Astrocyte (in vitro differentiated cells and primary cell): ENCODE measurements at regions not wholly inside any gene's neighbourhood (a gene's known extent, or its start where the extent isn't known, plus 50 kb on each side); places are given as distances from the start of the nearest gene placed in this dataset.

Experiments used
- DNase-seq: peaks from one replicate; pipeline ENCODE4 v3.0.0-alpha.2; 2010; ENCODE audit warnings: low read depth
- FAIRE-seq: peaks from 2 replicates; lab custom pipeline; 2011; peaks lifted over from hg19 to GRCh38; lab: Jason Lieb, UNC
- H2AFZ ChIP-seq: 2 replicates; pipeline ENCODE4 v1.6.0; 2012; ENCODE audit warnings: low read depth, low read length, inconsistent platforms
- H3K27ac ChIP-seq: 2 replicates; pipeline ENCODE4 v1.5.1; 2011; ENCODE audit warnings: low read depth, low read length, inconsistent platforms
- H3K27me3 ChIP-seq: 2 replicates; pipeline ENCODE4 v1.6.0; 2011; ENCODE audit warnings: low read length, inconsistent platforms; ENCODE audit not compliant: insufficient read depth
- H3K36me3 ChIP-seq: 2 replicates; pipeline ENCODE4 v1.5.1; 2011; ENCODE audit warnings: low read length, inconsistent platforms; ENCODE audit not compliant: insufficient read depth
- H3K4me1 ChIP-seq: 2 replicates; pipeline ENCODE4 v1.5.1; 2011; ENCODE audit warnings: low read length, inconsistent platforms; ENCODE audit not compliant: insufficient read depth
- H3K4me2 ChIP-seq: 2 replicates; pipeline ENCODE4 v1.6.0; 2012; ENCODE audit warnings: low read length, inconsistent platforms
- H3K4me3 ChIP-seq: 2 replicates; pipeline ENCODE4 v1.5.1; 2011; ENCODE audit warnings: low read depth, mild to moderate bottlenecking, low read length, inconsistent platforms; ENCODE audit not compliant: insufficient read depth
- H3K79me2 ChIP-seq: 2 replicates; pipeline ENCODE4 v1.6.0; 2012; ENCODE audit warnings: mild to moderate bottlenecking, low read length, inconsistent platforms; ENCODE audit not compliant: insufficient read depth
- H3K9ac ChIP-seq: 2 replicates; pipeline ENCODE4 v1.6.0; 2012; ENCODE audit warnings: mild to moderate bottlenecking, low read length, inconsistent platforms
- H3K9me3 ChIP-seq: 2 replicates; pipeline ENCODE4 v1.5.1; 2012; ENCODE audit warnings: low read depth, mild to moderate bottlenecking, low read length, inconsistent platforms; ENCODE audit not compliant: insufficient read depth
- H4K20me1 ChIP-seq: 2 replicates; pipeline ENCODE4 v1.6.0; 2012; ENCODE audit warnings: low read length, inconsistent platforms; ENCODE audit not compliant: insufficient read depth
- H3K27ac Mint-ChIP-seq: one replicate; pipeline ENCODE4 v1.8.0; 2021; ENCODE audit warnings: mild to moderate bottlenecking, mixed read lengths; ENCODE audit not compliant: unreplicated experiment
- H3K27me3 Mint-ChIP-seq: one replicate; pipeline ENCODE4 v1.8.0; 2021; ENCODE audit warnings: low read depth, mixed read lengths; ENCODE audit not compliant: unreplicated experiment
- H3K36me3 Mint-ChIP-seq: one replicate; pipeline ENCODE4 v1.8.0; 2021; ENCODE audit warnings: low read depth, mixed read lengths; ENCODE audit not compliant: unreplicated experiment
- H3K4me1 Mint-ChIP-seq: one replicate; pipeline ENCODE4 v1.8.0; 2021; ENCODE audit warnings: low read depth, mixed read lengths; ENCODE audit not compliant: unreplicated experiment
- H3K4me3 Mint-ChIP-seq: one replicate; pipeline ENCODE4 v1.8.0; 2021; ENCODE audit warnings: mild to moderate bottlenecking, moderate library complexity, mixed read lengths; ENCODE audit not compliant: unreplicated experiment
- H3K9me3 Mint-ChIP-seq: one replicate; pipeline ENCODE4 v1.8.0; 2021; ENCODE audit warnings: mild to moderate bottlenecking, mixed read lengths; ENCODE audit not compliant: unreplicated experiment
- EZH2 ChIP-seq: IDR thresholded peaks from 2 replicates; pipeline ENCODE4 v1.6.1; 2012; ENCODE audit warnings: mild to moderate bottlenecking, low read length, inconsistent platforms; ENCODE audit not compliant: insufficient read depth
- TF ChIP-seq, protein P1 (sequence below): IDR thresholded peaks from 2 replicates; pipeline ENCODE4 v1.5.1; 2011; ENCODE audit warnings: low read depth, mild to moderate bottlenecking, inconsistent platforms, low read length, moderate library complexity; ENCODE audit not compliant: insufficient read depth

DNA sequence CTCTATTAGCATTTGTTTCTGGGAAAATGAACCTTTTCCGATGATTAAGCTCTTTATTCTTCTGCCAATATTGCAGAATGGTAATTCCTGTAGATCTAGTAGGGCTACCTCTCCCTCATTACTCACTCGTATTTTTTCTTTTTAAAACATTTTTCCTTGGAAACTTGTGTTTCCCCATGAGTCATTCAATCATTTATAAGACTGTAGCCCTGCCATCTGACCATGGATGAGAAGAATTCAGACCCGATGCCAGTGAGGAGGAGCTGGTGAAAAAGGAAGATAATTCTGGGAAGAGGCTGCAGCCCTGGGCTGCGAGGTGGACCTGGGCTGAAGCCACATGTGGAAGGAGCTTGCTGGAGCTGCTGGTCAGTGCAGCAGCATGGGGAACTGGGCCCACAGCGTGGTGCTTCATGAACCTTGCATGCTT is 242.8 kb downstream of the KLF6 start:
- H2AFZ ChIP-seq = no peak overlapping the region
- H3K27me3 ChIP-seq = no peaks in the 10 kb centered on the region
- H3K79me2 ChIP-seq = no peaks in the 10 kb centered on the region
- H3K4me3 ChIP-seq = no peak overlapping the region
- H3K4me2 ChIP-seq = peak overlapping the region; percentile 50
- FAIRE-seq (peak; percentile 78), DNase-seq (peak; percentile 93)
- peak overlapping the region; percentile 59 for H3K27ac ChIP-seq
- Mint-ChIP-seq H3K9me3 (no peaks in the 10 kb centered on the region), H3K4me3 (no peak overlapping the region), H3K36me3 (peaks cover 6% of the 10 kb centered on the region), H3K27me3 (no peaks in the 10 kb centered on the region), H3K27ac (peak overlapping the region; percentile 47), H3K4me1 (peaks cover 23% of the 10 kb centered on the region)
- H4K20me1 ChIP-seq = no peaks in the 10 kb centered on the region
- H3K4me1 ChIP-seq = peaks cover 33% of the 10 kb centered on the region
- TF ChIP-seq, protein P1, sequence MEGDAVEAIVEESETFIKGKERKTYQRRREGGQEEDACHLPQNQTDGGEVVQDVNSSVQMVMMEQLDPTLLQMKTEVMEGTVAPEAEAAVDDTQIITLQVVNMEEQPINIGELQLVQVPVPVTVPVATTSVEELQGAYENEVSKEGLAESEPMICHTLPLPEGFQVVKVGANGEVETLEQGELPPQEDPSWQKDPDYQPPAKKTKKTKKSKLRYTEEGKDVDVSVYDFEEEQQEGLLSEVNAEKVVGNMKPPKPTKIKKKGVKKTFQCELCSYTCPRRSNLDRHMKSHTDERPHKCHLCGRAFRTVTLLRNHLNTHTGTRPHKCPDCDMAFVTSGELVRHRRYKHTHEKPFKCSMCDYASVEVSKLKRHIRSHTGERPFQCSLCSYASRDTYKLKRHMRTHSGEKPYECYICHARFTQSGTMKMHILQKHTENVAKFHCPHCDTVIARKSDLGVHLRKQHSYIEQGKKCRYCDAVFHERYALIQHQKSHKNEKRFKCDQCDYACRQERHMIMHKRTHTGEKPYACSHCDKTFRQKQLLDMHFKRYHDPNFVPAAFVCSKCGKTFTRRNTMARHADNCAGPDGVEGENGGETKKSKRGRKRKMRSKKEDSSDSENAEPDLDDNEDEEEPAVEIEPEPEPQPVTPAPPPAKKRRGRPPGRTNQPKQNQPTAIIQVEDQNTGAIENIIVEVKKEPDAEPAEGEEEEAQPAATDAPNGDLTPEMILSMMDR = no peak
- no peak for TF ChIP-seq EZH2
- no peaks in the 10 kb centered on the region for H3K9me3 ChIP-seq
- H3K9ac ChIP-seq = no peak overlapping the region
- H3K36me3 ChIP-seq = no peaks in the 10 kb centered on the region

DNA sequence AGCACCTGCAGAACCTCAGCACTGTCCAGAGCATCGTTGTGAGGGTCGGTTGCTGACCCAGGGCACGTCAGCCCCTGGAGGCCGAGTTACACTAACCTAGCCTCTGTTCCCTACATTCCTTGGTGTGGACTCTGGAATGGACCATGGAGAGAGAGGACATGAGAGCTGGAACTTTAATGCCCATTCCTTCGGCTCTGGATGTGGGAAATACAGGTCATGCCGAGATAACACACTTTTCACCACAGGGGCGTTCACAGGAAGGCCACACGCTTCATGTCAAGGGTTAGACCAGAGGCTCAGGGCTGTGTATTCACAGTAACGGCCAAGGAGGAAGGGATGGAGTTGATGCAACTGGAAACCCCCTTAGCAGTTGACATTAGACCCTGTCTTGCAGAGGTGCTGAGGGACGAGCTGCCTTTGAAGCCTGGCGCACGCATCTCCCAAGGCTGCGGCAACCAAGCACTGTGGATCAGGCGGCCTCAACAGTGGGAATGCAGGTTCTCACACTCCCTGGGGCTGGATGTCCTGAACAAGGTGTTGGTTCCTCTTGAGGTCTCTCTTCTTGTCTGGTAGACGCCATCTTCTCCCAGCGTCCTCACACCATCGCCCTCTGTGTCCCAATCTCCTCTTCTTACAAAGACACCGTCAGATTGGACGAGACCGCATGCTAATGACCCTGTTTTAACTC is 245.2 kb downstream of the KLF6 start:
- no peaks in the 10 kb centered on the region for H3K27me3 ChIP-seq
- H2AFZ ChIP-seq = peak overlapping the region; percentile 38
- H3K4me2 ChIP-seq = peak overlapping the region; percentile 67
- peaks cover 33% of the 10 kb centered on the region for H3K4me1 ChIP-seq
- Mint-ChIP-seq H3K36me3 (peaks cover 4% of the 10 kb centered on the region), H3K27ac (peak overlapping the region; percentile 99), H3K4me1 (peaks cover 24% of the 10 kb centered on the region), H3K27me3 (no peaks in the 10 kb centered on the region), H3K4me3 (no peak overlapping the region), H3K9me3 (no peaks in the 10 kb centered on the region)
- H3K9ac ChIP-seq = peak overlapping the region; percentile 77
- no peaks in the 10 kb centered on the region for H3K79me2 ChIP-seq
- no peak overlapping the region for H3K4me3 ChIP-seq
- TF ChIP-seq EZH2 = no peak
- H3K36me3 ChIP-seq = no peaks in the 10 kb centered on the region
- no peak for DNase-seq
- no peaks in the 10 kb centered on the region for H3K9me3 ChIP-seq
- no peak for FAIRE-seq
- H4K20me1 ChIP-seq = no peaks in the 10 kb centered on the region
- H3K27ac ChIP-seq = peak overlapping the region; percentile 91

- Histone ChIP-seq H3K36me3 (no peaks in the 10 kb centered on the region), H2AFZ (peak overlapping the region; percentile 38), H3K27ac (peak overlapping the region; percentile 91)
These were observed 246.1 kb downstream of the KLF6 start for GRCh38 chr10:3538656-3539531.

More at GRCh38 chr10:3538656-3539531, 246.1 kb downstream of the KLF6 start:
- DNase-seq (peak; percentile 100), FAIRE-seq (peak; percentile 100)
- H3K4me1 Mint-ChIP-seq = peaks cover 28% of the 10 kb centered on the region
- no peak overlapping the region for H3K4me3 Mint-ChIP-seq
- H4K20me1 ChIP-seq = no peaks in the 10 kb centered on the region
- no peaks in the 10 kb centered on the region for H3K27me3 ChIP-seq
- no peaks in the 10 kb centered on the region for H3K9me3 ChIP-seq
- no peaks in the 10 kb centered on the region for H3K9me3 Mint-ChIP-seq
- H3K9ac ChIP-seq = peak overlapping the region; percentile 77
- peak overlapping the region; percentile 67 for H3K4me2 ChIP-seq
- peaks cover 4% of the 10 kb centered on the region for H3K36me3 Mint-ChIP-seq
- peaks cover 33% of the 10 kb centered on the region for H3K4me1 ChIP-seq
- H3K4me3 ChIP-seq = no peak overlapping the region
- TF ChIP-seq, protein P1 = no peak
- TF ChIP-seq EZH2 = no peak
- H3K27ac Mint-ChIP-seq = peak overlapping the region; percentile 99
- no peaks in the 10 kb centered on the region for H3K79me2 ChIP-seq
- no peaks in the 10 kb centered on the region for H3K27me3 Mint-ChIP-seq
